GM19452 (cell line): ENCODE measurements at regions not wholly inside any gene's neighbourhood (a gene's known extent, or its start where the extent isn't known, plus 50 kb on each side); places are given as distances from the start of the nearest gene placed in this dataset.
"Not testable (repeated sequence)": the region's sequence is repeated elsewhere in the genome, so short reads cannot be mapped to it uniquely, and the experiment has no call there.

ENCODE experiments used
- ATAC-seq: cut with Tn5 transposase; IDR thresholded peaks from one replicate; pipeline ENCODE4 v1.9.1; 2021; ENCODE audit not compliant: unreplicated experiment

- no peak for ATAC-seq
Observed at GRCh38 chr6:22157233-22157632, 139.6 kb downstream of the PRL start.

- no peak for ATAC-seq
Observed at GRCh38 chr6:22164236-22164635, 132.6 kb downstream of the PRL start.

- not testable (repeated sequence) for ATAC-seq
Observed at GRCh38 chr6:22171006-22171405, 125.8 kb downstream of the PRL start.

DNA sequence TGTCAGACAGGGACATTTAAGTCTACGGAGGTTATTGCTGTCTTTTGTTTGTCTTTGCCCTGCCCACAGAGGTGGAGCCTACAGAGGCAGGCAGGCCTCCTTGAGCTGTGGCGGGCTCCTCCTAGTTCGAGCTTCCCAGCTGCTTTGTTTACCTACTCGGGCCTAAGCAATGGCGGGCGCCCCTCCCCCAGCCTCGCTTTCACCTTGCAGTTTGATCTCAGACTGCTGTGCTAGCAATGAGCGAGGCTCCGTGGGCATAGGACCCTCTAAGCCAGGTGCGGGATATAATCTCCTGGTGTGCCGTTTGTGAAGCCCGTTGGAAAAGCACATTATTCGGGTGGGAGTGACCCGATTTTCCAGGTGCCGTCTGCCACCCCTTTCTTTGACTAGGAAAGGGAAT lies 125.0 kb downstream of the PRL start:
- not testable (repeated sequence) for ATAC-seq

- no peak for ATAC-seq
Observed at GRCh38 chr6:22173311-22173710, 123.5 kb downstream of the PRL start.

GRCh38 chr6:22180250-22180649 lies 116.6 kb downstream of the PRL start:
- ATAC-seq, result not testable (repeated sequence)

DNA sequence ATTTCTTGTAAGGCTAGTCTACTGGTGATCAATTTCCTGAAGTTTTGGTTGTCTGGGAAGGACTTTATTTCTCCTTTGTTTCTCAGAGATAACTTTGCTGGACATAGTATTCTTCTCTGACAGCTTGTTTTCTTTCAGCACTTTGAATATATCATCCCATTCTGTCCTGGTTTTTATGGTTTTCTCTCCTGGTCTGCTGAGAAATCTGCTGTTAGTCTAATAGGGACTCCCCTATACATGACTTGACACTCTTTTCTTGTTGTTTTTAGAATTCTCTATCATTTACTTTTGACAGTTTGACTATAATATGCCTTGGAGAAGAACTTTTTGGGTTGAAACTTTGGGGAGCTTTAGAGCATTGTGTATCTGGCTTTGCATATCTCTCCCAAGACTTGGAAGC lies 112.5 kb downstream of the PRL start:
- ATAC-seq, result no peak

DNA sequence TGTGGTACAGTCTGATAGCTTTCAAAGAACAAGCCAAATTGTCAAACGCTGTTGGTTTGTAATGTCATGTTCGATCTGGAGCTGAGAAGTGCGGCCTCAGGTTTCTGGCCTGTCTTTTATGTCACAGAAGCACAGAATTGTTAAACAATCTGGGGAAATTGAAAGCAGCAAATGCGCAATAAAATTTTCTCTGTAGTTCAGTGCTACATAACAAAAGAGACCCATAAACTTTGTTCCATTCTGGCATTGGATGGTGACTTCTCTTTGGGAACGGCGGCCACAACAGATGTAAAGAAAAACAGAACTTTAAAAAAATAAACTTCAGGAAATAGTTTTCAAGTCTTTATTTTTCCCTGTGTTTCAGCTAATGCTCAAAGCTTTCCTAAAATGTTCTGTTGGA lies 106.9 kb downstream of the PRL start:
- ATAC-seq, result no peak

DNA sequence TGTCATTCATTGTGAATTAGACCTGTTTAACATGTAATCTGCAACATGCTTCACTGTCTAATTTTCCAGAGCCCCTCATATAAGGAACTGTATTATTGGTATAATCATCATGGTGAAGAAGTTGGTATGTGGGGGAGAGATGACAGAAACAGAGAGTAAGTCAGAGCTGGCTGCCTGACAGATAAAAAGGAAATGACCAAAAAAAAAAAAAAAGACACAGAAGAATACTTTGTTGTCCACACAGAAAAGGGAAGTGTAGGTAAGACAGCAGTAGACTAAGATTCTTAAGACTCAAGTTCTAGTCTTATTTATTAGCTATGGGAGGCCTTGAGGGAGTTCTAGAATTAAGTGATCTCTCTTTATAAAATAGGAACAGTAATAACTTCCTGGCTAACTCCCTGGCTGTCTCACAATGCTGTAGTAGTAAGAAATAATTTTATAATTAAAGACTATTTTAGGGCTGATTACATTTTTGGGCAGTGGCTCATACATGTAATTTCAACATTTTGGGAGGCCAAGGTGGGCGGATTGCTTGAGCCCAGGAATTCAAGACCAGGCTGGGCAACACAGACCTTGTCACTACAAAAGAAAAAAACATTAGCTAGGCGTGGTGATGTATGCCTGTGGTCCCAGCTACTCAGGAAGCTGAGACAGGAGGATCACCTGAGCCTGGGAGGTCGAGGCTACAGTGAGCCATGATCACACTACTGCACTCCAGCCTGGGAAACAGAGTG lies 102.5 kb downstream of the PRL start:
- no peak for ATAC-seq

GRCh38 chr6:22199771-22200170 lies 97.1 kb downstream of the PRL start:
- no peak for ATAC-seq

- ATAC-seq, result no peak
Observed at GRCh38 chr6:22204153-22204552, 92.7 kb downstream of the PRL start.

- no peak for ATAC-seq
Observed at GRCh38 chr6:22205266-22205665, 91.6 kb downstream of the PRL start.

DNA sequence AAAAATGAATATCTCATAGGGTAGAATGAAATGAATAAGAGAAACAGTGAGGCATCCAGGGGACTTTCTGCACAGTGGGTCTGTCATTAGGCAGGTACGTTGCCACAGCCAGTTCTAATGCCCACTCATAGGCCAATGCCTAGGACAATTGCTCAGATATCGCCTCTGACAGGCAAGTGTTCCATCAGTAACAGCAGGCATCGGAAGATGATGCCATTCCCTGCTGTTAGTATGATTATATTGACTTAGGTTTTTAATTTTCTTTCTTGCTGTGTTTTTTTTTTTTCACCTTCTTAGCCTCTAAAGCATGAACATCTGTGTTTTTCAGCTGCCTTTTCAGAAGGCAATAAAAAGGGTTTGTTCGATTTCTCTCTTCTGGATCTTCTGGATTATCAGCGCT lies 90.7 kb downstream of the PRL start:
- no peak for ATAC-seq

GRCh38 chr6:22208026-22208425 lies 88.8 kb downstream of the PRL start:
- no peak for ATAC-seq

GRCh38 chr6:22214314-22214713 lies 82.5 kb downstream of the PRL start:
- ATAC-seq, result no peak

DNA sequence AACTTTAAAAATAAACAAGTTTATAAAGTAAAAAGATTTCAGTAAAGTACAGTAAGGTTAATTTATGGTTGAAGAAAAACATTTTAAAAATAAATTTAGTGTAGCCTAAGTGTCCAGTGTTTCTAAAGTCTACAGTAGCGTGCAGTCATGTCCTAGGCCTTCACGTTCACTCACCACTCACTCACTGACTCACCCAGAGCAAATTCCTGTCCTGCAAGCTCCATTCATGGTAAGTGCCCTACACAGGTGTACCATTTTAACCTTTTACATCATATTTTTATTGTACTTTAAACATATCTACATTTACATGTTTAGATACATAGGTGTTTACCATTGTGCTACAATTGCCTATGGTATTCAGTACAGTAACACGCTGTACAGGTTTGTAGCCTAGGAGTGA lies 81.4 kb downstream of the PRL start:
- not testable (repeated sequence) for ATAC-seq

DNA sequence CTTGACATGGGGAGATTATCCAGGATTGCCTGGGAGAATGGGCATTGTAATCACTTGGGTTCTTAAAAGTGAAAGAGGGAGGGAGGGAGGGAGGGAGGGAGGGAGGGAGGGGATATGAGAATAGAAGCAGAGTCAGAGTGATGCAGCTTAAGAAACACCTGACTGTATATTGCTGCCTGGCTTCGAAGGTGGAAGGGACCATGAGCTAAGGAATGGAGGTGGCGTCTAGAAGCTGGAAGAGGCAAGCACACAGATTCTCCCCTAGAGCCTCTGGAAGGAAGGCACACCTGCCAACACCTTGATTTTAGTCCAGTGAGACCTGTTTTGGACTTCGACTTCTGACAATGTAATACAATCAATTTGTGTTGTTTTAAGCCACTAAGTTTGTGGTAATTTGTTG lies 78.4 kb downstream of the PRL start:
- ATAC-seq, result no peak

GRCh38 chr6:22219925-22220324 lies 76.9 kb downstream of the PRL start:
- no peak for ATAC-seq

DNA sequence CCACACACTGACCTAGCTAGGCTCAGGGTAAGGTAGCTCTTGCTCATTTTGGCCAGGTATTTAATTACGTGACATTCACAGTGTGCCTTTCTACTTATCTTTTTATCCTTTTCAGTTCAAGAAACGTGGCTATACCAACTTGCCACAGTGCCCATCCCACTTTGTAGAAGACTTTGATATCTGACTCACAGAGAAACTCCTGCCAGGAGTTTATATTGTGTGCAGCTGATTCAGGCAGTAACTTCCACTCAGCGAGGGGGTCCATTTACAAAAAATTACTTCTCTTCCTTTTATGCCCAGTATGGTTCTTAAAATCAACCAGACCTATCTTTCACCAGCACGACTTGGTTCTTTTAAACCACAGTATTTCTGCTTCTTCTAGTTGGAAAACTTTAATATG lies 75.6 kb downstream of the PRL start:
- no peak for ATAC-seq

- no peak for ATAC-seq
Observed at GRCh38 chr6:22221630-22222029, 75.2 kb downstream of the PRL start.

DNA sequence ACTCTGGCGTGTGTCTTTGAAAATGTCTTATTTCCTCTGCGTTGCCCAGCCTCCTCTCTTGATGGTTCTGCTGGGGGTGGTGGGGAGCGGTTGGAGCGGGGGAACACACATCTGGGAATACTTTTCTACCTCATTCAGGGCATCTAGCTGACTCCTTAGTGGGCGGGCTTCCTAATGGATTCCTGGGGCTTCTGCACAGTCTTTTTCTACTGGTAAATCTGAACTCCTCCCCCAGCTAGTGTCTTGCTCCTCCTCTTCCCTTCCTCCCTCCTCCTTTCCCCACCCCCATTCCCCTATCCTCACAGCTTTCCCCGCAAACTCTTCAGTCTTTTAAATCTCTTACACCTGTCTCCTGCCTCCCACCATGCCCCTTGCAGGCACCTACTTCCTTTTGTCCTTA lies 74.4 kb downstream of the PRL start:
- ATAC-seq, result no peak

GRCh38 chr6:22227824-22228610 lies 68.8 kb downstream of the PRL start:
- no peak for ATAC-seq

GRCh38 chr6:22231050-22231449 lies 65.8 kb downstream of the PRL start:
- ATAC-seq, result no peak
